ENCODE measurements at regions not wholly inside any gene's neighbourhood (a gene's known extent, or its start where the extent isn't known, plus 50 kb on each side); places are given as distances from the start of the nearest gene placed in this dataset.
"Not testable (repeated sequence)": the region's sequence is repeated elsewhere in the genome, so short reads cannot be mapped to it uniquely, and the experiment has no call there.

DNA sequence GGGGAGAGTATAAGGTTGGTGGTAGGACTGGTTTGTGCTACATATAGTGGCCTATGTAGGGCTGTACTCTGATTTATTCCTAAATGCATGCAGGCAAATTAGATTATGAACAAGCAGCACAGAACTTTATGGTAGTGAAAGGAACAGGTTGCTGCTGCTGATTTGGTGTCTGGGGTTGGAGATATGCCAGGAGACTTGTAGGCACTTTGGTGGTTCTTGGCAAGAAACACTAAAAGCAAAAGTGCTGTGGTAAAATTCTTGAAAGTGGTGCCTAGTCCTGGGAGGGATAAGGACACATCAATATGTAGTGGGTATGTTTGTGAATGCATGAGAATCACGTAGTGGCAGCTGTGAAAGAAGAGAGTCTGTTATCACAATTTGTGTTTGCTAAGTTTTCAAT, 2126.0 kb downstream of the TP53TG3F start:
- Histone ChIP-seq H3K9ac (ENCODE audit: low read length) (no peak overlapping the region), H4K20me1 (ENCODE audit: low read length) (no peaks in the 10 kb centered on the region), H2AFZ (ENCODE audit: low read length) (no peak overlapping the region), H3K79me2 (ENCODE audit: low read length) (no peaks in the 10 kb centered on the region), H3K27ac (ENCODE audit: low read length) (no peak overlapping the region), H3K27me3 (ENCODE audit: low read length) (no peaks in the 10 kb centered on the region), H3K36me3 (ENCODE audit: low read depth, low read length) (no peaks in the 10 kb centered on the region), H3K4me3 (ENCODE audit: low read length) (no peak overlapping the region), H3K4me2 (ENCODE audit: low read length) (no peak overlapping the region), H3F3A (ENCODE audit: low read length, unreplicated experiment) (no peaks in the 10 kb centered on the region), H3K9me2 (replicated peaks; ENCODE audit: low read length) (no peaks in the 10 kb centered on the region), H3K4me1 (ENCODE audit: insufficient read depth, low read length) (no peaks in the 10 kb centered on the region), H3K9me3 (ENCODE audit: low read length) (no peaks in the 10 kb centered on the region)
- TF ChIP-seq EZH2phosphoT487 (IDR thresholded peaks at IDR 0.05; ENCODE audit: borderline replicate concordance, low read length): no peak
- TF ChIP-seq, protein P1, sequence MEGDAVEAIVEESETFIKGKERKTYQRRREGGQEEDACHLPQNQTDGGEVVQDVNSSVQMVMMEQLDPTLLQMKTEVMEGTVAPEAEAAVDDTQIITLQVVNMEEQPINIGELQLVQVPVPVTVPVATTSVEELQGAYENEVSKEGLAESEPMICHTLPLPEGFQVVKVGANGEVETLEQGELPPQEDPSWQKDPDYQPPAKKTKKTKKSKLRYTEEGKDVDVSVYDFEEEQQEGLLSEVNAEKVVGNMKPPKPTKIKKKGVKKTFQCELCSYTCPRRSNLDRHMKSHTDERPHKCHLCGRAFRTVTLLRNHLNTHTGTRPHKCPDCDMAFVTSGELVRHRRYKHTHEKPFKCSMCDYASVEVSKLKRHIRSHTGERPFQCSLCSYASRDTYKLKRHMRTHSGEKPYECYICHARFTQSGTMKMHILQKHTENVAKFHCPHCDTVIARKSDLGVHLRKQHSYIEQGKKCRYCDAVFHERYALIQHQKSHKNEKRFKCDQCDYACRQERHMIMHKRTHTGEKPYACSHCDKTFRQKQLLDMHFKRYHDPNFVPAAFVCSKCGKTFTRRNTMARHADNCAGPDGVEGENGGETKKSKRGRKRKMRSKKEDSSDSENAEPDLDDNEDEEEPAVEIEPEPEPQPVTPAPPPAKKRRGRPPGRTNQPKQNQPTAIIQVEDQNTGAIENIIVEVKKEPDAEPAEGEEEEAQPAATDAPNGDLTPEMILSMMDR (conservative IDR thresholded peaks at IDR 0.05; ENCODE audit: low read depth, low read length): no peak
- no peak for TF ChIP-seq EZH2 (IDR thresholded peaks at IDR 0.05; ENCODE audit: low read length, unreplicated experiment)
- ChIA-PET POLR2A (ENCODE audit: unreplicated experiment) (no interaction called here), CTCF (no interaction called here)
- intact Hi-C loops (cut with micrococcal nuclease): no loop called here
- DNase-seq (no peak), ATAC-seq (no peak)
- BruUV-seq (replicated peaks): no TSS peak

DNA sequence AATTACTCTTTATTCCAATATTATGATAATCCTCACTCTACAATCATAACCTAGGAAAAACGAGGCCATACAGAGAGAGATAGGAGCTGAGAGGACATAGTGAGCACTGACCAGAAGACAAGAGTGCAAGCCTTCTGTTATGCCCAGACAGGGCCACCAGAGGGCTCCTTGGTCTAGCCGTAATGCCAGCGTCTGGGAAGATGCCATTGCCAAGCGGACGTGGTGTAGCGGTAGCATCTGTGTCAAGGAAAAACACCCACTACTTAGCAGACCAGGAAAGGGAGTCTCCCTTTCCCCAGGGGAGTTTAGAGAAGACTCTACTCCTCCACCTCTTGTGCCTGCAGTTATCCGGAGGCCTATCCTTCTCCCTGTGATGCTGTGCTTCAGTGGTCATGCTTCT, 2131.5 kb downstream of the TP53TG3F start:
- H2AFZ ChIP-seq (ENCODE audit: low read length); H3K4me3 ChIP-seq (ENCODE audit: low read length); H3K9me3 ChIP-seq (ENCODE audit: low read length); intact Hi-C loops (cut with micrococcal nuclease); H3K36me3 ChIP-seq (ENCODE audit: low read depth, low read length); H3K27me3 ChIP-seq (ENCODE audit: low read length); BruUV-seq (replicated peaks); ATAC-seq; H3K27ac ChIP-seq (ENCODE audit: low read length); POLR2A ChIA-PET (ENCODE audit: unreplicated experiment); DNase-seq; CTCF ChIA-PET; H3K4me1 ChIP-seq (ENCODE audit: insufficient read depth, low read length); H3K9me2 ChIP-seq (replicated peaks; ENCODE audit: low read length); H3K4me2 ChIP-seq (ENCODE audit: low read length); H3F3A ChIP-seq (ENCODE audit: low read length, unreplicated experiment); H4K20me1 ChIP-seq (ENCODE audit: low read length); H3K9ac ChIP-seq (ENCODE audit: low read length); H3K79me2 ChIP-seq (ENCODE audit: low read length): not testable (repeated sequence)

DNA sequence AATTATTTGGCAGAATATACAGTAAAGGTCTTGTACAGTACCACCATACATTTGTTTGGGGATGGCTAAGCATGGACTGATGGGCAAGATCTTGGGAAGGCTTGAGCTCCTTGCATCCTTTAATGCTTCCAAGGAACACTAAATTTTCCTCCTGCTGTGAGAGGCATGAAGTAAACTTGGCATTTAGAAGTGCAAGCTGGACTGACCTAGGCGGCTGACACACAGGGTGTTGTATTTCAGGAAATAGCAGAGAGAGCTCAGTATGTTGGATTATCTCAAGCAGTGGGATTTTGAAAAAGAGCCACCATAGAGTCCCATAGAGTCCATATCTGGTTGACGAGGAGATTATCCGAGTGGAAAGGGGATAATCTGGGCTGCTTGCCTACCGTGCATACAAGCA, 2137.1 kb downstream of the TP53TG3F start:
- CTCF ChIA-PET: no interaction called here
- BruUV-seq (replicated peaks): no TSS peak

More for the DNA sequence above, 2137.1 kb downstream of the TP53TG3F start:
- Histone ChIP-seq H3K27ac (ENCODE audit: low read length) (no peak overlapping the region), H3K4me1 (ENCODE audit: insufficient read depth, low read length) (no peaks in the 10 kb centered on the region), H3K9ac (ENCODE audit: low read length) (no peak overlapping the region), H3K79me2 (ENCODE audit: low read length) (no peaks in the 10 kb centered on the region), H4K20me1 (ENCODE audit: low read length) (no peaks in the 10 kb centered on the region), H3K36me3 (ENCODE audit: low read depth, low read length) (no peaks in the 10 kb centered on the region), H2AFZ (ENCODE audit: low read length) (no peak overlapping the region), H3K27me3 (ENCODE audit: low read length) (no peaks in the 10 kb centered on the region), H3K4me2 (ENCODE audit: low read length) (no peak overlapping the region), H3K9me3 (ENCODE audit: low read length) (no peaks in the 10 kb centered on the region), H3K9me2 (replicated peaks; ENCODE audit: low read length) (no peaks in the 10 kb centered on the region), H3F3A (ENCODE audit: low read length, unreplicated experiment) (no peaks in the 10 kb centered on the region), H3K4me3 (ENCODE audit: low read length) (no peak overlapping the region)
- DNase-seq (no peak), ATAC-seq (no peak)
- intact Hi-C loops (cut with micrococcal nuclease): no loop called here
- no peak for TF ChIP-seq EZH2phosphoT487 (IDR thresholded peaks at IDR 0.05; ENCODE audit: borderline replicate concordance, low read length)
- TF ChIP-seq, protein P1 (conservative IDR thresholded peaks at IDR 0.05; ENCODE audit: low read depth, low read length): no peak
- TF ChIP-seq EZH2 (IDR thresholded peaks at IDR 0.05; ENCODE audit: low read length, unreplicated experiment): no peak
- POLR2A ChIA-PET (ENCODE audit: unreplicated experiment): no interaction called here

Data from PC-3 (cell line).